ENCODE measurements at regions not wholly inside any gene's neighbourhood (a gene's known extent, or its start where the extent isn't known, plus 50 kb on each side); places are given as distances from the start of the nearest gene placed in this dataset.

- TF ChIP-seq CTCF (conservative IDR thresholded peaks at IDR 0.05 in 1 of 2, IDR thresholded peaks at IDR 0.05 in 1 of 2; ENCODE audit: extremely low read depth in 1 of 2, insufficient read depth in 1 of 2, low read depth in 1 of 2, low read length in 2 of 2) (no peak), EZH2 (IDR thresholded peaks at IDR 0.05; ENCODE audit: borderline replicate concordance, low read length) (no peak)
Measured at GRCh38 chr11:79727221-79727620, 286.4 kb upstream of the TENM4 start.

Data from mammary epithelial cell (primary cell).